ENCODE measurements at regions not wholly inside any gene's neighbourhood (a gene's known extent, or its start where the extent isn't known, plus 50 kb on each side); places are given as distances from the start of the nearest gene placed in this dataset.

- Histone ChIP-seq H3K4me3 (ENCODE audit: low read depth, low read length) (no peak overlapping the region), H3K36me3 (ENCODE audit: control insufficient read depth, insufficient read depth, low read length) (no peaks in the 10 kb centered on the region), H3K27me3 (ENCODE audit: control insufficient read depth, insufficient read depth, low read length) (no peaks in the 10 kb centered on the region), H3K4me1 (ENCODE audit: control insufficient read depth, insufficient read depth, low read length) (no peaks in the 10 kb centered on the region), H3K9me3 (ENCODE audit: control insufficient read depth, insufficient read depth, low read length) (peaks cover under 1% of the 10 kb centered on the region), H3K9ac (ENCODE audit: low read depth, low read length) (no peak overlapping the region)
These were observed 1409.5 kb downstream of the AACS start for GRCh38 chr12:126474703-126475102.

- Histone ChIP-seq H3K27me3 (ENCODE audit: control insufficient read depth, insufficient read depth, low read length) (no peaks in the 10 kb centered on the region), H3K36me3 (ENCODE audit: control insufficient read depth, insufficient read depth, low read length) (no peaks in the 10 kb centered on the region), H3K4me3 (ENCODE audit: low read depth, low read length) (no peak overlapping the region), H3K9ac (ENCODE audit: low read depth, low read length) (no peak overlapping the region), H3K9me3 (ENCODE audit: control insufficient read depth, insufficient read depth, low read length) (no peaks in the 10 kb centered on the region), H3K4me1 (ENCODE audit: control insufficient read depth, insufficient read depth, low read length) (peaks cover 2% of the 10 kb centered on the region)
These were observed 1415.2 kb downstream of the AACS start for GRCh38 chr12:126480451-126480850.

- Histone ChIP-seq H3K4me3 (ENCODE audit: low read depth, low read length) (no peak overlapping the region), H3K36me3 (ENCODE audit: control insufficient read depth, insufficient read depth, low read length) (no peaks in the 10 kb centered on the region), H3K4me1 (ENCODE audit: control insufficient read depth, insufficient read depth, low read length) (peaks cover 2% of the 10 kb centered on the region), H3K9ac (ENCODE audit: low read depth, low read length) (no peak overlapping the region), H3K27me3 (ENCODE audit: control insufficient read depth, insufficient read depth, low read length) (no peaks in the 10 kb centered on the region), H3K9me3 (ENCODE audit: control insufficient read depth, insufficient read depth, low read length) (no peaks in the 10 kb centered on the region)
These were observed 1416.5 kb downstream of the AACS start for GRCh38 chr12:126481688-126482087.

GRCh38 chr12:126482238-126482889 is 1417.1 kb downstream of the AACS start:
- peaks cover 2% of the 10 kb centered on the region for H3K4me1 ChIP-seq (ENCODE audit: control insufficient read depth, insufficient read depth, low read length)
- no peak overlapping the region for H3K4me3 ChIP-seq (ENCODE audit: low read depth, low read length)
- H3K9me3 ChIP-seq (ENCODE audit: control insufficient read depth, insufficient read depth, low read length), result no peaks in the 10 kb centered on the region
- H3K9ac ChIP-seq (ENCODE audit: low read depth, low read length), result no peak overlapping the region
- H3K36me3 ChIP-seq (ENCODE audit: control insufficient read depth, insufficient read depth, low read length), result no peaks in the 10 kb centered on the region
- H3K27me3 ChIP-seq (ENCODE audit: control insufficient read depth, insufficient read depth, low read length), result no peaks in the 10 kb centered on the region

- Histone ChIP-seq H3K4me3 (ENCODE audit: low read depth, low read length) (no peak overlapping the region), H3K36me3 (ENCODE audit: control insufficient read depth, insufficient read depth, low read length) (no peaks in the 10 kb centered on the region), H3K9me3 (ENCODE audit: control insufficient read depth, insufficient read depth, low read length) (no peaks in the 10 kb centered on the region), H3K27me3 (ENCODE audit: control insufficient read depth, insufficient read depth, low read length) (no peaks in the 10 kb centered on the region), H3K9ac (ENCODE audit: low read depth, low read length) (no peak overlapping the region), H3K4me1 (ENCODE audit: control insufficient read depth, insufficient read depth, low read length) (peaks cover 2% of the 10 kb centered on the region)
These were observed 1418.2 kb downstream of the AACS start for GRCh38 chr12:126483145-126484068.

GRCh38 chr12:126487431-126487980 is 1422.3 kb downstream of the AACS start:
- no peaks in the 10 kb centered on the region for H3K9me3 ChIP-seq (ENCODE audit: control insufficient read depth, insufficient read depth, low read length)
- H3K27me3 ChIP-seq (ENCODE audit: control insufficient read depth, insufficient read depth, low read length), result no peaks in the 10 kb centered on the region
- H3K4me3 ChIP-seq (ENCODE audit: low read depth, low read length), result no peak overlapping the region
- no peak overlapping the region for H3K9ac ChIP-seq (ENCODE audit: low read depth, low read length)
- no peaks in the 10 kb centered on the region for H3K36me3 ChIP-seq (ENCODE audit: control insufficient read depth, insufficient read depth, low read length)
- H3K4me1 ChIP-seq (ENCODE audit: control insufficient read depth, insufficient read depth, low read length), result no peaks in the 10 kb centered on the region

- no peaks in the 10 kb centered on the region for H3K36me3 ChIP-seq (ENCODE audit: control insufficient read depth, insufficient read depth, low read length)
- H3K9ac ChIP-seq (ENCODE audit: low read depth, low read length), result no peak overlapping the region
- no peak overlapping the region for H3K4me3 ChIP-seq (ENCODE audit: low read depth, low read length)
- no peaks in the 10 kb centered on the region for H3K9me3 ChIP-seq (ENCODE audit: control insufficient read depth, insufficient read depth, low read length)
- no peaks in the 10 kb centered on the region for H3K4me1 ChIP-seq (ENCODE audit: control insufficient read depth, insufficient read depth, low read length)
- no peaks in the 10 kb centered on the region for H3K27me3 ChIP-seq (ENCODE audit: control insufficient read depth, insufficient read depth, low read length)
These were observed 1423.6 kb downstream of the AACS start for GRCh38 chr12:126488806-126489205.

- Histone ChIP-seq H3K27me3 (ENCODE audit: control insufficient read depth, insufficient read depth, low read length) (no peaks in the 10 kb centered on the region), H3K9ac (ENCODE audit: low read depth, low read length) (no peak overlapping the region), H3K36me3 (ENCODE audit: control insufficient read depth, insufficient read depth, low read length) (no peaks in the 10 kb centered on the region), H3K4me1 (ENCODE audit: control insufficient read depth, insufficient read depth, low read length) (no peaks in the 10 kb centered on the region), H3K4me3 (ENCODE audit: low read depth, low read length) (no peak overlapping the region), H3K9me3 (ENCODE audit: control insufficient read depth, insufficient read depth, low read length) (no peaks in the 10 kb centered on the region)
These were observed 1426.9 kb downstream of the AACS start for GRCh38 chr12:126492181-126492580.

- H3K4me3 ChIP-seq (ENCODE audit: low read depth, low read length), result no peak overlapping the region
- H3K9me3 ChIP-seq (ENCODE audit: control insufficient read depth, insufficient read depth, low read length), result no peaks in the 10 kb centered on the region
These were observed 1428.3 kb downstream of the AACS start for GRCh38 chr12:126493366-126494108.

GRCh38 chr12:126496201-126496600 is 1431.0 kb downstream of the AACS start:
- Histone ChIP-seq H3K27me3 (ENCODE audit: control insufficient read depth, insufficient read depth, low read length) (no peaks in the 10 kb centered on the region), H3K4me3 (ENCODE audit: low read depth, low read length) (no peak overlapping the region), H3K4me1 (ENCODE audit: control insufficient read depth, insufficient read depth, low read length) (no peaks in the 10 kb centered on the region), H3K36me3 (ENCODE audit: control insufficient read depth, insufficient read depth, low read length) (no peaks in the 10 kb centered on the region), H3K9me3 (ENCODE audit: control insufficient read depth, insufficient read depth, low read length) (no peaks in the 10 kb centered on the region), H3K9ac (ENCODE audit: low read depth, low read length) (no peak overlapping the region)

More at GRCh38 chr12:126493366-126494108, 1428.3 kb downstream of the AACS start:
- Histone ChIP-seq H3K4me1 (ENCODE audit: control insufficient read depth, insufficient read depth, low read length) (no peaks in the 10 kb centered on the region), H3K27me3 (ENCODE audit: control insufficient read depth, insufficient read depth, low read length) (no peaks in the 10 kb centered on the region), H3K9ac (ENCODE audit: low read depth, low read length) (no peak overlapping the region), H3K36me3 (ENCODE audit: control insufficient read depth, insufficient read depth, low read length) (no peaks in the 10 kb centered on the region)

GRCh38 chr12:126506426-126507182 is 1441.4 kb downstream of the AACS start:
- Histone ChIP-seq H3K36me3 (ENCODE audit: control insufficient read depth, insufficient read depth, low read length) (no peaks in the 10 kb centered on the region), H3K27me3 (ENCODE audit: control insufficient read depth, insufficient read depth, low read length) (no peaks in the 10 kb centered on the region), H3K4me3 (ENCODE audit: low read depth, low read length) (no peak overlapping the region), H3K9me3 (ENCODE audit: control insufficient read depth, insufficient read depth, low read length) (peaks cover 8% of the 10 kb centered on the region), H3K4me1 (ENCODE audit: control insufficient read depth, insufficient read depth, low read length) (no peaks in the 10 kb centered on the region), H3K9ac (ENCODE audit: low read depth, low read length) (no peak overlapping the region)
